ENCODE measurements at regions not wholly inside any gene's neighbourhood (a gene's known extent, or its start where the extent isn't known, plus 50 kb on each side); places are given as distances from the start of the nearest gene placed in this dataset.
"Not testable (repeated sequence)": the region's sequence is repeated elsewhere in the genome, so short reads cannot be mapped to it uniquely, and the experiment has no call there.

- not testable (repeated sequence) for H3K4me3 ChIP-seq (ENCODE audit: low read length); H3K27ac ChIP-seq (ENCODE audit: low read length); DNase-seq (ENCODE audit: low read depth, low spot score); H3K36me3 ChIP-seq (ENCODE audit: control insufficient read depth, insufficient read depth, low read length); H3K4me1 ChIP-seq (ENCODE audit: control insufficient read depth, insufficient read depth, low read length); H3K9me3 ChIP-seq (ENCODE audit: control insufficient read depth, insufficient read depth, low read length); H3K27me3 ChIP-seq (ENCODE audit: control insufficient read depth, insufficient read depth, low read length)
- no CpG with 5 or more reads among the region's 15 CpGs for WGBS (ENCODE audit: insufficient coverage, insufficient read length)
Measured at GRCh38 chr5:1573217-1574022, 49.7 kb upstream of the LPCAT1 start.

All from iPS DF 6.9 (cell line).